Heart left ventricle (tissue), 13 donors: ENCODE measurements at regions not wholly inside any gene's neighbourhood (a gene's known extent, or its start where the extent isn't known, plus 50 kb on each side); places are given as distances from the start of the nearest gene placed in this dataset.

ENCODE experiments used
- CTCF ChIP-seq, 12 donors: fragments of 200-600 bp; sonication (generic) in 4 of 12; IDR thresholded peaks; one replicate each; pipeline versions ENCODE4 v1.5.0 to v1.8.0; 2018 to 2022; ENCODE audit warnings: antibody characterized with exemption in 12 of 12, mild to moderate bottlenecking in 5 of 12
- POLR2A ChIP-seq, 2 donors: fragments of 450-650 bp; IDR thresholded peaks; one replicate each; pipeline ENCODE4 v1.6.1; 2017; ENCODE audit warnings: antibody characterized with exemption in 2 of 2, mild to moderate bottlenecking in 2 of 2, moderate library complexity in 2 of 2
- donor health status: ischemic (EF 13 %, LVEDD 7.1; RV severe dilation, severe dysfunction).
- donor health status: DM: no; HTN: yes; CAD: no.
- donor health status: DM: no; HTN: no; CAD: no.
- donor health status: ischemic (EF 25% LVEDD 6.9; RV normal size, moderate dysfunction).
- donor health status: ischemic (EF 25% LVEDD 5.7; RV mildly dilated, moderate dysfunction).
- donor health status: ischemic (EF 35%, LVEDD 5.7; RV mildly dilated, moderate dysfunction).
- donor health status: nonischemic (EF 11% LVEDD 7.7; RV severe dilation, severe dysfunction).
- donor health status: DM: yes; HTN: yes; CAD: no.
- donor health status: PGD.
- donor health status: ischemic (EF 29% LVEDD 5.4; RV normal size, mild dysfunction).
- donor health status: nonischemic (EF 23%, LVEDD 6.1; RV moderate dilation, normal function).

DNA sequence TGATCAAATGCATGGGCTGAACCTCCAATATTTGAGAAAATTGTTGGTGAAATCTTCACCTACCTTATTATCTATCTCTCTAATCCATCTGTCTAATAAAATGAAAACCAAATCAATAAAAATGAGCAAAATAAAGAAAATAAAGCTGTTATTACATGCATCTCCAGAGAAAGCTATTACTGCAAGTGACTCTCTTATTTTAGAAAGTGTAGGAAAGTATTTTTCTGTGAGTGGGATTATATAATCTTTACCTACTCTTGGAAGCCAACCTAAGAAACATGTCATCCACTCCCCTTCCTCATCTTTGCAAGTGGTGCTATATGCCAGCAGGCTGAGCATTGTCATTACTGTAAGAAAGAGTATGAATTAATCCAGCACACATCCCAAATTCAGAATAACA lies 191.5 kb upstream of the RFC3 start:
- TF ChIP-seq CTCF (IDR thresholded peaks at IDR 0.05) (no peak), POLR2A (IDR thresholded peaks at IDR 0.05) (no peak)
